ENCODE measurements at regions not wholly inside any gene's neighbourhood (a gene's known extent, or its start where the extent isn't known, plus 50 kb on each side); places are given as distances from the start of the nearest gene placed in this dataset.

GRCh38 chr4:184310171-184310567, 92.5 kb upstream of the ENPP6 start:
- DNase-seq (ENCODE audit: low spot score) = no peak

- DNase-seq (ENCODE audit: low spot score) = no peak
Measured at GRCh38 chr4:184309241-184310170, 91.8 kb upstream of the ENPP6 start.

GRCh38 chr4:184306949-184307348, 89.3 kb upstream of the ENPP6 start:
- no peak for DNase-seq (ENCODE audit: low spot score)

GRCh38 chr4:184306470-184306869, 88.8 kb upstream of the ENPP6 start:
- DNase-seq (ENCODE audit: low spot score) = no peak

GRCh38 chr4:184300816-184301215, 83.1 kb upstream of the ENPP6 start:
- DNase-seq (ENCODE audit: low spot score) = no peak

- no peak for DNase-seq (ENCODE audit: low spot score)
Measured at GRCh38 chr4:184298254-184298653, 80.6 kb upstream of the ENPP6 start.

GRCh38 chr4:184295206-184295605, 77.5 kb upstream of the ENPP6 start:
- no peak for DNase-seq (ENCODE audit: low spot score)

- DNase-seq (ENCODE audit: low spot score) = no peak
Measured at GRCh38 chr4:184294606-184295133, 77.0 kb upstream of the ENPP6 start.

GRCh38 chr4:184293552-184293951, 75.9 kb upstream of the ENPP6 start:
- DNase-seq (ENCODE audit: low spot score) = no peak

- DNase-seq (ENCODE audit: low spot score) = no peak
Measured at GRCh38 chr4:184292877-184293276, 75.2 kb upstream of the ENPP6 start.

GRCh38 chr4:184292465-184292867, 74.8 kb upstream of the ENPP6 start:
- no peak for DNase-seq (ENCODE audit: low spot score)

- DNase-seq (ENCODE audit: low spot score) = no peak
Measured at GRCh38 chr4:184289179-184289535, 71.5 kb upstream of the ENPP6 start.

GRCh38 chr4:184288451-184289178, 70.9 kb upstream of the ENPP6 start:
- no peak for DNase-seq (ENCODE audit: low spot score)

GRCh38 chr4:184287697-184288255, 70.1 kb upstream of the ENPP6 start:
- peak; percentile 38 for DNase-seq (ENCODE audit: low spot score)

GRCh38 chr4:184286358-184286757, 68.7 kb upstream of the ENPP6 start:
- DNase-seq (ENCODE audit: low spot score) = no peak

- DNase-seq (ENCODE audit: low spot score) = no peak
Measured at GRCh38 chr4:184284742-184285141, 67.1 kb upstream of the ENPP6 start.

- no peak for DNase-seq (ENCODE audit: low spot score)
Measured at GRCh38 chr4:184284336-184284690, 66.6 kb upstream of the ENPP6 start.

GRCh38 chr4:184283659-184284335, 66.1 kb upstream of the ENPP6 start:
- DNase-seq (ENCODE audit: low spot score) = peak; percentile 24

- DNase-seq (ENCODE audit: low spot score) = no peak
Measured at GRCh38 chr4:184282895-184283654, 65.4 kb upstream of the ENPP6 start.

GRCh38 chr4:184282251-184282713, 64.6 kb upstream of the ENPP6 start:
- DNase-seq (ENCODE audit: low spot score) = no peak

All from HT-29 (cell line).